Suppressor macrophage treated with lipopolysaccharide for 1 hour (primary cell): ENCODE measurements at regions not wholly inside any gene's neighbourhood (a gene's known extent, or its start where the extent isn't known, plus 50 kb on each side); places are given as distances from the start of the nearest gene placed in this dataset.
"Not testable (repeated sequence)": the region's sequence is repeated elsewhere in the genome, so short reads cannot be mapped to it uniquely, and the experiment has no call there.

Source experiments
- DNase-seq, 3 donors: peaks; one replicate each; pipeline ENCODE4 v3.0.0-alpha.2; 2020 to 2022

DNA sequence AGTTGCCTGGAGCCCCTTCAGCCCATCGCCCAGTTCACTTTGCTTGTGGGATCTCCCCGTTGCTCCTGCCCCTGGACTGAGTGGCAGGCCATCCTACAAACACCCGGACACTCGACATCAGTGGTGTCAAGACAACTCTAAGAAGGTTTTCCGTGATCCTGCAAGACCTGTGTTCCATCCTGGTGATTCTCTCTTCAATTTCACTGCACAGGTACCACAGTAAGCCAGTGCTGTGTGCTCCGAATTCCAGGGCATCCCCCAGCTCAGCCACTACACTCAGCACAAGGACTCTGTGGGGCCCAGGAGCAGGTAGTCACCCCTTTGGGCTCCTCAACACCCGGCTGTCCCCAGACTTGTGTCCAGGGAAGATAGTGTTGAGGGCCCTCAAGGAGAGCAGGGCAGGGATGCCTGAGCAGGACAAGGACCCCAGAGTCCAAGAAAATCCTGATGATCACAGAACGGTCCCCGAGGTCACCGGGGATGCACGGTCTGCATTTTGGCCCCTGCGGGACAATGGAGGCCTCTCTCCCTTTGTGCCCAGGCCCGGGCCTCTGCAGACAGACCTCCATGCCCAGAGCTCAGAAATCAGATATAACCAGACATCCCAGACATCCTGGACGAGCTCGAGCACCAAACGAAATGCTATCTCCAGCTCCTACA, 146.9 kb upstream of the C1QTNF3 start:
- DNase-seq: not testable (repeated sequence)

DNA sequence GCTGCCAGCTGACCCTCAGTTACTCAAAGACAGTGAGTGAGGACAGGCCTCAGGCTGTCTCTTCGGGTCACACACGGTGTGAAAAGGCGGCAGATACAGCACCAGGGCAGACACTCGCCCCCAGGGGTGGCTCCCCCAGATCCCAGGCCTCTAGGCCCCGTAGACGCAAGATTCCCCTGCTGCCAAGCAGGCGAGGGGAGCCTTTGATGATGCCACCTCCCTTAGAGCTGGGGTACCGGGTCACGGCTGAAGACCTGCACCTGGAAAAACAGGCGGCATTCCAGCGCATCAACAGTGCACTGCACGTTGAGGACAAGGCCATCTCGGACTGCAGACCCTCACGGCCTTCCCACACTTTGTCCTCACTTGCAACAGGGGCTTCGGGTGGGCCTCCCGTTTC, 147.5 kb upstream of the C1QTNF3 start:
- DNase-seq: peak in 1 of 3 donors; percentile 16

DNA sequence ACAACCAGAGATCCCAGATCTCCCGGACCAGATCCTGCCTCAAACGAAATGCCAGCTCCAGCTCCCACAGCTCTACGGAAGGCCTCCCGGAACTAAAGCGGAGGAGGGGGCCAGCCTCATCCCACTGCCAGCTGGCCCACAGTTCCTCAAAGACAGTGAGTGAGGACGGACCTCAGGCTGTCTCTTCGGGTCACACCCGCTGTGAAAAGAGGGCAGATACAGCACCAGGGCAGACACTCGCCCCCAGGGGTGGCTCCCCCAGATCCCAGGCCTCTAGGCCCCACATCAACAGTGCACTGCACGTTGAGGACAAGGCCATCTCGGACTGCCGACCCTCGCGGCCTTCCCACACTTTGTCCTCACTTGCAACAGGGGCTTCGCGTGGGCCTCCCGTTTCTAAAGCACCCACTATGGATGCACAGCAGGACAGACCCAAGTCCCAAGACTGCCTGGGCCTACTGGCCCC, 148.3 kb upstream of the C1QTNF3 start:
- not testable (repeated sequence) for DNase-seq

DNA sequence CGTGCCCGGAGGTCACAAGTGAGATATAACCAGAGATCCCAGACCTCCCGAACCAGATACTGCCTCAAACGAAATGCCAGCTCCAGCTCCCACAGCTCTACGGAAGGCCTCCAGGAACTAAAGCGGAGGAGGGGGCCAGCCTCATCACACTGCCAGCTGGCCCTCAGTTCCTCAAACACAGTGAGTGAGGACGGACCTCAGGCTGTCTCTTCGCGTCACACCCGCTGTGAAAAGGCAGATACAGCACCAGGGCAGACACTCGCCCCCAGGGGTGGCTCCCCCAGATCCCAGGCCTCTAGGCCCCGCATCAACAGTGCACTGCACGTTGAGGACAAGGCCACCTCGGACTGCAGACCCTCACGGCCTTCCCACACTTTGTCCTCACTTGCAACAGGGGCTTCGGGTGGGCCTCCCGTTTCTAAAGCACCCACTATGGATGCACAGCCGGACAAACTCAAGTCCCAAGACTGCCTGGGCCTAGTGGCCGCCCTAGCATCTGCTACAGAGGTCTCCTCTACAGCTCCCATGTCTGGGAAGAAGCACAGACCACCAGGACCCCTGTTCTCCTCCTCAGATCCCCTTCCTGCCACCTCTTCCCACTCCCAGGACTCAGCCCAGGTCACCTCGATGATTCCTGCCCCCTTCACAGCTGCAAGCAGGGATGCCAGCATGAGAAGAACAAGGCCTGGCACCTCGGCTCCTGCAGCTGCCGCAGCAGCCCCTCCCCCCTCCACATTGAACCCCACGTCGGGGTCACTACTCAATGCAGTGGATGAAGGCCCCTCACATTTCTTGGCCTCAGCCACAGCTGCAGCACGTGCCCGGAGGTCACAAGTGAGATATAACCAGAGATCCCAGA, 149.3 kb upstream of the C1QTNF3 start:
- DNase-seq: peak in 1 of 3 donors; percentile 17

DNA sequence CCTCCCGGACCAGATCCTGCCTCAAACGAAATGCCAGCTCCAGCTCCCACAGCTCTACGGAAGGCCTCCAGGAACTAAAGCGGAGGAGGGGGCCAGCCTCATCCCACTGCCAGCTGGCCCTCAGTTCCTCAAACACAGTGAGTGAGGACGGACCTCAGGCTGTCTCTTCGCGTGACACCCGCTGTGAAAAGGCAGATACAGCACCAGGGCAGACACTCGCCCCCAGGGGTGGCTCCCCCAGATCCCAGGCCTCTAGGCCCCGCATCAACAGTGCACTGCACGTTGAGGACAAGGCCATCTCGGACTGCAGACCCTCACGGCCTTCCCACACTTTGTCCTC, 149.9 kb upstream of the C1QTNF3 start:
- DNase-seq: not testable (repeated sequence)

DNA sequence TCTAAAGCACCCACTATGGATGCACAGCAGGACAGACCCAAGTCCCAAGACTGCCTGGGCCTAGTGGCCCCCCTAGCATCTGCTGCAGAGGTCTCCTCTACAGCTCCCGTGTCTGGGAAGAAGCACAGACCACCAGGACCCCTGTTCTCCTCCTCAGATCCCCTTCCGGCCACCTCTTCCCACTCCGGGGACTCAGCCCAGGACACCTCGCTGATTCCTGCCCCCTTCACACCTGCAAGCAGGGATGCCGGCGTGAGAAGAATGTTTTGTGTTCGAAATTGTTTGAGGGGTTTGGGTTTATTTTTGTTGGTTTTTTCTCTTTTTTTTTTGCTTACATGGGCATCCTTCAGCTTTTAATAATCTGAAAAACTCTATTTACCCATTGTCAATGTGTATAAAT, 150.3 kb upstream of the C1QTNF3 start:
- not testable (repeated sequence) for DNase-seq

DNA sequence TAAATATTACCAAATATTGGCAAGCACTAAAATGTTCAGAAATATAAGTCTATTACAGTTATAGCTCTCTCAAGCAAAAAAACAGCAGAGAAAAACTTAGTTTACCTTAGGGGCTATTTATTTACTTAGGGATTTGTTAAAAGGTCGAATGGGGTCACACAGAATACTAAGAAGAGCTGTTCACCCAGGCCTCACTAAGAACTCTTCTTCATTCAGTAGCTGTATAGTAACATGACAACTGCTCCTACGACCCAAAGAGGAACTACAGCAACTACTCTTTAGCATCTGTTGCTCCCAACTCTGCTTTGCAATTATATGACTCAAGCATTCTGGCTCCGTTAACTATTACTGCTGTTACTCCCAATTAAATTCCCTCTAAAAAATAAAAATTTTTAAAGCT, 150.8 kb upstream of the C1QTNF3 start:
- DNase-seq: peak in 1 of 3 donors; percentile 17

DNA sequence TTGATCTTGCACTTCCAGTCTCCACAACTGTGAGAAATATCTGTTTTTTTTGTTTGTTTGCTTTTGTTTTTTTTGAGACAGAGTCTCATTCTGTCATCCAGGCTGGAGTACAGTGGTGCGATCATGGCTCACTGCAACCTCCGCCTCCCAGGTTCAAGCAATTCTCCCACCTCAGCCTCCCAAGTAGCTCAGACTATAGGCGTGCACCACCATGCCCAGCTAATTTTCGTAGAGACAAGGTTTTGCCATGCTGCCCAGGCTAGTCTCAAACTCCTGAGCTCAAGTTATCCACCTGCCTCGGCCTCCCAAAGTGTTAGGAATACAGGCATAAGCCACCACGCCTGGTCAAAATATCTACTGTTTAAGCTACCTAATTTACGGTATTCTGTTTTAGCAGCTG, 153.1 kb upstream of the C1QTNF3 start:
- not testable (repeated sequence) for DNase-seq

DNA sequence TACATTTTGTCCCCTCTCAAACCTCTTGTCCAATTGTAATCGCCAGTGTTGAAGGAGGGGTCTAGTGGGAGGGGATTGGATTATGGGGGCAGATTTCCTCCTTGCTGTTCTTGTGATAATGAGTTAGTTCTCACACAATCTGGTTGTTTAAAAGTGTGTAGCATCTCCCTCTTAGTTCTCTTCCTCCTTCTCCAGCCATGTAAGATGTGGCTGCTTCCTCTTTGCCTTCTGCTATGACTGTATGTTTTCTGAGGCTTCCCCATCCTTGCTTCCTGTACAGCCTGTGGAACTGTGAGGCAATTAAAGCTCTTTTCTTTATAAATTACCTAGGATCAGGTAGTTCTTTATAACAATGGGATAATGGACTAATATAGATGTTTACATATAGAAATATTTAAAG, 162.3 kb upstream of the C1QTNF3 start:
- peak; percentile 14 to 26 (median 15) for DNase-seq

DNA sequence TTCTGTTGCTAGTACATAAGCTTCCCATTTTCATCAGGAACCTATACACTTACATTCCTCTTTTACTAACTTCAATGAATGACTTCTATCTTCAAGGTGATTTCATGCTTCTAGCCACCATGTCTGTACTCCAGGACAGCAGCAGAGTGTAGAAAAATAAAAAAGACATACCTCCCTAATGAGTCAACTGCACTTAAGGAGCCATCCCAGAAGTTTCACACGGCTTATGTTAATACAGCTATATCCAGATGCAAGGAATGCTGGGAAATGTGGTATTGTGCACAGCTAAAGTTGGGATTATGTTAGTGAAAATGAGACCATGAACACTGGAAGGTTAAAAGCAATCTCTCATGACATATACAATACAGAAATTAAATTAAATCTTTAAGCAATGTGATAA, 174.4 kb upstream of the C1QTNF3 start:
- not testable (repeated sequence) for DNase-seq

DNA sequence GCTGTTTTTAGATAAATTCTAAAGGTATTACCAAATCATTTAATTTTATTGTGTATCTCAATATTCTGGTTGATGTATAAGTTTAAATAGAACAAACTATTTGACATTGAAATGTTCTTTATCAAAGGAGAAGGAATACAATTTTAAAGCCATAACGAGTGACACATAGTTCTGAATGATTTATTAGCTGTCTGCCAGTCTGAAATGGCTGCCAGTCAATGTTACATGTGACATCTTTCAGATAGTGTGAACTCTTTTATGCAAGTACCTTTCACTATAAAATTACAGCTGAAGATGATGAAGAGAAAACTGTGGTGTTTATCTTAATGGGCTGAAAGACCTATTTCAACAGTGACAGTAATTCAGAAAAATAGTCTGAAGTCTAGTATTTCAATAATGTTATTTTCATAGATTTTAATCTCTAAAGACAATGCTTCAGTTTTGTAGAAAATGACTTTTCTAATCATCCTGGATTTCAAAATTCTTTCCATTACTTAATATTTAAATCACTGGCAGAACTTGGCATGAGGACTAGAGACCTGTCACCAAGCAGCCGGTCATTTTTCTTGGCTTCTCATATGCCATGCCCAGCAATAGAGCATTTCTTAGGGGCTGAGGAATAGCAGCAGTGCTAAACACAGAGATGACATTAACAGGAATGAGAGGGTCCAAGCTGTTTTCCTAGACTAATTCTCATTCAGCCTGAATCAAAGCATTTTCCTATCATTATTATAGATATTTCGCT, 178.5 kb upstream of the C1QTNF3 start:
- DNase-seq: not testable (repeated sequence)

DNA sequence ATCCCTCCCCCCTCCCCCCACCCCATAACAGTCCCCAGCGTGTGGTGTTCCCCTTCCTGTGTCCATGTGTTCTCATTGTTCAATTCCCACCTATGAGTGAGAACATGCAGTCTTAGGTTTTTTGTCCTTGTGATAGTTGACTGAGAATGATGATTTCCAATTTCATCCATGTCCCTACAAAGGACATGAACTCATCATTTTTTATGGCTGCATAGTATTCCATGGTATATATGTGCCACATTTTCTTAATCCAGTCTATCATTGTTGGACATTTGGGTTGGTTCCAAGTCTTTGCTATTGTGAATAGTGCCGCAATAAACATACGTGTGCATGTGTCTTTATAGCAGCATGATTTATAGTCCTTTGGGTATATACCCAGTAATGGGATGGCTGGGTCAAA, 180.1 kb upstream of the C1QTNF3 start:
- not testable (repeated sequence) for DNase-seq

DNA sequence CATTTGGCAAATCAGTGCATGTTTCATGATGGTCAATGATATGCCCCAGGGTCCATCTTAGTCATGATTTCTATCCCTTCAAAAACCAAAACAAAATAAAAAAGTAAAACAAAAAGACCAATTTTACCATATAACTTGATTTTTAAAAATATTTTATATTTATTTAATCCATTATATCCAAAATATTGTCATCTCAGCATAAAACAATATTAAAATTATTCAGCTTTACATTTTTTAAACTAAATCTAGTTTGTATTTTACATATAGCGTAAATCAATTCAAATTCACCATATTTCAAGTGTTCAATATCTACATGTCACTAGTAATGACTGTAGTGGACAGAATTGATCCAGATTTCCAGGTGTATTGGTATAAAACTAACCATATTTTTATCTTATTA, 187.4 kb upstream of the C1QTNF3 start:
- DNase-seq: not testable (repeated sequence)

DNA sequence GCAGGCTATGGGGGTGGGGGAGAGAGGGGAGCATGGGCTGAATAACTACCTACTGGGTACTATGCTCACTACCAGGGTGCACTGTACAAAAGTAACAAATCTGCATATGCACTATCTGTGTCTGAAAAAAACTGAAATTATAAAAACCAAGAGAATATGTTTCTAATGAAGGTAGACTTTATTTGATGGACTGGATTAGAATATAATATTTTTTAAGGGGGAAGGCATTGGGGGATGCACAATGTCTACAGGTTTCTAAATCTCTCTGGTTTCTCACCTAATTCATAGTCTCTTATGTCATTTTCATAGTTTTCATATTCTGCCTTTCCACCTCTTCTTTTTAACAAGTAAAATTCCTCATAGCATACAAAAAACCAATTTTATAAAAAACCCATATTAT, 200.8 kb upstream of the C1QTNF3 start:
- DNase-seq: not testable (repeated sequence)

DNA sequence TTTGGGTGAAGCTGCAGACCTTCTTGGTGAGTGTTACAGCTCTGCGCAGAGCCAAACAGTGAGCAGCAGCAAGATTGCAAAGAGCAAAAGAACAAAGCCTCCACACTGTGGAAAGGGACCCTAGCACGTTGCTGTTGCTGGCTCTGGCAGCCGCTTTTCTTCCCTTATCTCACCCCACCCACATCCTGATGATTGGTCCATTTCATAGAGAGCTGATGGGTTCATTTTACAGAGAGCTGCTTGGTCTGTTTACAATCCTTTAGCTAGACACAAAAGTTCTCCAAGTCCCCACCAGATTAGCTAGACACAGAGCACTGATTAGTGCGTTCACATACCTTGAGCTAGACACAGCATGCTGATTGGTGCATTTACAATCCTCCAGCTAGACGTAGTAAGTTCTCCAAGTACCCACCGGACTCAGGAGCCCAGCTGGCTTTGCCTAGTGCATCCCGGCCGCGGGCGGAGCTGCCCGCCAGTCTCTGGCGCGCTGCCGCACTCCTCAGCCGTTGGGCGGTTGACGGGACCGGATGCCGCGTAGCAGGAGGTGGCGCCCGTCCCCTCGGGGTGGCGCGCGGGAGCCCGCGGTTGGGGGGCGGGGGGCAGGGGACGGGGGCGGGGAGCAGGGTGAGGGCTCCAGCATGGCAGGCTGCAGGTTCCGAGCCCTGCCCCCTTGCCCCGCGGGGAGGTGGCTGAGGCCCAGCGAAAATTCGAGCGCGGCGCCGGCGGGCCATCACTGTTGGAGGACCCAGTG, 201.4 kb upstream of the C1QTNF3 start:
- DNase-seq: peak; percentile 43 to 67 (median 49)

DNA sequence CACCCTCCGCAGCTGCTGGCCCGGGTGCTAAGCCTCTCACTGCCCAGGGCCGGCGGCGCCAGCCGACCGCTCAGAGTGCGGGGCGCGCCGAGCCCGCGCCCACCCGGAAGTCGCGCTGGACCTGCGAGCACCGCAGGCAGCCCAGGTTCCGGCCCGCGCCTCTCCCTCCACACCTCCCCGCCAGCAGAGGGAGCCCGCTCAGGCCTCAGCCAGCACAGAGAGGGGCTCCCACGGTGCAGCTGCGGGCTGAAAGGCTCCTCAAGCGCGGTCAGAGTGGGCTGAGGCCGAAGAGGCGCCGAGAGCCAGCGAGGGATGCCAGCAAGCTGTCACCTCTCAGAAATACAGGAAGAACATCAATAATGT, 202.0 kb upstream of the C1QTNF3 start:
- not testable (repeated sequence) for DNase-seq

DNA sequence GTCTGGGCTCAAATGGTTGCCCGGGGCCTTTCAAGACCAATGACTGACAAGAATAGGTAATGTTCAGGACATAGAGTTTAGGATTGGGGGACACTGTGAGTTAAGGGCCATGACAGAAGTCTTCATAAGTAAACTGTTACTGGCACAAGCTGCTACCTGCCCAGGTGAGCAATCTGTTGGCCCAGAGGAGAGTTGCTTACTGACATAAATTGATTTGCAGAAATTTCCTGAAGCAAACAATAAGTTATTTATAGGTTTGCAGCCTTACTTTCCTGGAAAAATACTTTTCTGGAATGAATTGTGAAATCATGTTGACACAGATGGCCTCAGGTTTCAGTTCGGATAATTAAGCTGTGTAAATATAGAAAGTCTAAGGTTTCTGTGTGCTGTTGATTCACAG, 202.8 kb upstream of the C1QTNF3 start:
- not testable (repeated sequence) for DNase-seq

DNA sequence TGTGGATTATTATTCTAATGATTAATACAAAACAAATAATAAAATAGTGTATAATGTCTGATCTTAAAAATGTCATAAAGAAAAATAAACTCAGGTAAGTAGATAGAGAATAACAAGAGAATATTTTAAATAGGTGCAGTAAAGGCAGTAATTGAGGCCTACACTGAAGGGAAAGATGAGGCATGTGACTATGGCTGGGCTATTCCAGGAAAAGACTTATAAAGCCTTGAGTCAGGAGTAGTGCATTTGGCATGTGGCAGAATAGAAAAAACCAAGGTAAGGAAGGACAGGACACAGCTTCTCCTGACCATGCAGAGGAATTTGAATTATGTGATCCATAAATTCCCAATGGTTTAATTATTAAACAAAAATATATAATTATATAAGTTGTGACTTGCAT, 215.6 kb upstream of the C1QTNF3 start:
- not testable (repeated sequence) for DNase-seq

DNA sequence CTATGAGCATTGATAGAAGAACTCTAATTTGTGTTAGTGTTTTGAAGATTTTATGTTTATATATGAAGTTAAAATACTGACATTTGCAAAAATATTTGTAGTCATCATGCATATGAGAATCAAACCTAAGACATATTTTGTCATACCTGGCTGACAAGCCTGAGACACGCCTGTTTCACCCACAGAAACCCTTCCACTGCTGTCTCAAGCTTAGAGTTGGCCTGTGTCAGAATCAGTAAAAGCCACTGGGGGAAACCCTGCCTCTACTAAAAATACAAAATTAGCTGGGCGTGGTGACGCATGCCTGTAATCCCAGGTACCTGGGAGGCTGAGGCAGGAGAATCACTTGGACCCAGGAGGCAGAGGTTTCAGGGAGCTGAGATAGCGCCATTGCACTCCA, 218.0 kb upstream of the C1QTNF3 start:
- DNase-seq: not testable (repeated sequence)

DNA sequence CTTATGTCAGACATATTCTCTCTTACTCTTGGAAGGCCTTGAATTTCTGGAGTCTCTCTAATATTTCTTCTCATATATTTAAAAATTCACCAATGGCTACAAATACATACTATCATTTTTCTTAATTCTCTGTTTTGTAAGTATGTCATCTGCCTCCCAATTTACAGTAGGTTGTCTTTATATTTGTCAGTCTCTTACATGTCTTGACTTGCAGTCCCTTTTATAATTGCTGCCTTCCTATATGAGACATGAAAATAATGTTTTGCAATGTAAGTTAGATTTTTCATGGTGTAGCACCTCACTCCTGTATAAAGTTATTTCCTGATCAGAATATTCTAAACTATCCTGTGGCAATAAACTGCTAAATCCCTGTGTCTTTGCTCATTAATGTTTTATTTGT, 223.1 kb upstream of the C1QTNF3 start:
- not testable (repeated sequence) for DNase-seq

DNA sequence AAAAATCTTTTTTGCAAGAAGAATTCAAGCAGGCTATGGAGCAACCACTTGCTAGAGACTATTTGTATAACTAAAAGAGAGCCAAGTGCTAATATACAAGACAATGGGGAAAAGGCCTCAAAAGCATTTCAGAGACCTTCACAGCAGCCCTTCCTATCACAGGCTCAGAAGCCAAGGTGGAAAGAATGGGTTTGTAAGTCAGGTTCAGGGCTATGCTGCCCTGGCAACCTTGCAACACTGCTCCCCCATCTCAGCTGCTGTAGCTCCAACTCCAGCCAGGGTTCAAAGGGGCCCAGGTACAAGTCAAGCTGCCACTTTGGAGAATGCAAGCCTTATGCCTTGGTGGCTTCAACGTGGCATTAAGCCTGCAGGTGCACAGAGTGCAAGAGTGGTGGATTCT, 253.7 kb upstream of the C1QTNF3 start:
- DNase-seq: not testable (repeated sequence)

DNA sequence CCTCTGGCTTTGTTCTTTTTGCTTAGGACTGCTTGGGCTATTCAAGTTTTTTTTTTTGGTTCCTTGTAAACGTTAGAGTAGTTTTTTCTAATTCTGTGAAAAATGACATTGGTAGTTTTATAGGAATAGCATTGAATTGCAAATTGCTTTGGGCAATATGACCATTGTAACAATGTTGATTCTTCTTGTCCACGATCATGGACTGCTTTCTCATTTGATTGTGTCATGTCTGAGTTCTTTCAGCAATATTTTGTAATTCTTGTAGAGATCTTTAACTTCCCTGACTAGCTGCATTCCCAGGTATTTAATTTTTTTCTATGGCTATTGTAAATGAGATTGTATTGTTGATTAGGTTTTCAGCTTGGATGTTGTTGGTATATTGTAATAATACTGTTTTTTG, 286.2 kb upstream of the C1QTNF3 start:
- DNase-seq: not testable (repeated sequence)
